Activated CD4-positive, alpha-beta memory T cell treated with anti-CD3 and anti-CD28 coated beads for 36 hours (primary cell): ENCODE measurements at regions not wholly inside any gene's neighbourhood (a gene's known extent, or its start where the extent isn't known, plus 50 kb on each side); places are given as distances from the start of the nearest gene placed in this dataset.

Experiments used
- CTCF ChIA-PET: fragments of 350-600 bp; sonication (Branson Sonifier 250); formaldehyde crosslinking; loops from one replicate; lab custom pipeline; 2021; ENCODE audit warnings: antibody characterized with exemption, inconsistent platforms; lab: Charles Lee
- POLR2A ChIA-PET: fragments of 350-600 bp; sonication (Branson Sonifier 250); formaldehyde crosslinking; loops from one replicate; lab custom pipeline; 2021; ENCODE audit warnings: antibody characterized with exemption; lab: Charles Lee
- DNase-seq: peaks from one replicate; pipeline ENCODE4 v3.0.0-alpha.2; 2020
- H3K27ac Mint-ChIP-seq: one replicate; pipeline ENCODE4 v1.8.0; 2021; ENCODE audit warnings: mixed read lengths
- H3K27me3 Mint-ChIP-seq: one replicate; pipeline ENCODE4 v1.8.0; 2021; ENCODE audit warnings: mixed read lengths
- H3K36me3 Mint-ChIP-seq: one replicate; pipeline ENCODE4 v1.8.0; 2021; ENCODE audit warnings: mixed read lengths
- H3K4me1 Mint-ChIP-seq: one replicate; pipeline ENCODE4 v1.8.0; 2021; ENCODE audit warnings: low read depth, mixed read lengths
- H3K4me3 Mint-ChIP-seq: one replicate; pipeline ENCODE4 v1.8.0; 2021; ENCODE audit warnings: mild to moderate bottlenecking, mixed read lengths
- H3K9me3 Mint-ChIP-seq: one replicate; pipeline ENCODE4 v1.8.0; 2021; ENCODE audit warnings: mixed read lengths
- intact Hi-C: fragments of 100-400 bp; cut with micrococcal nuclease; formaldehyde crosslinking; loops from one replicate; pipeline ENCODE4 v1.15.1; 2023

DNA sequence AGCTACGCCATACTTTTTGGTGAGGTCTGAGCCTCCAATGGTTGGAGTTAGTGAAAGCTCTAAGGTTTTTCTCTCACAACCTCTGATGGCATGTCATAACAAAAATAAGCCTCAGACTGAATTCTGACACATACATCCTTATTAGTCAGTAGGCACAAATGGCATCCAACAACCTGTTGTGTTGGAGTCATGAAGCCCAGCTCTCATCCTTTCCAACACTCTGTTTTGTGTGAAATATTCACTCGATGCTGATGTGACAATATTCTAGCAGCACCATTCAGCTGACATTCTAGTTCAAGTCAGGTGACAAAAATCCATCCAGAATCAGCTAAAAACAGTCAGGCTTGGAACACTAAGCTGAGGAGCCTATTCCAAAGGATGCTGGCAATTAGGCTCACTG is 603.2 kb upstream of the ID2 start:
- Mint-ChIP-seq H3K36me3 (peaks cover 17% of the 10 kb centered on the region), H3K27ac (no peak overlapping the region), H3K27me3 (no peaks in the 10 kb centered on the region), H3K4me1 (peaks cover 11% of the 10 kb centered on the region), H3K9me3 (peaks cover 21% of the 10 kb centered on the region), H3K4me3 (no peak overlapping the region)
- CTCF ChIA-PET, result no interaction called here
- intact Hi-C loops, result no loop called here
- DNase-seq, result no peak
- POLR2A ChIA-PET, result no interaction called here

DNA sequence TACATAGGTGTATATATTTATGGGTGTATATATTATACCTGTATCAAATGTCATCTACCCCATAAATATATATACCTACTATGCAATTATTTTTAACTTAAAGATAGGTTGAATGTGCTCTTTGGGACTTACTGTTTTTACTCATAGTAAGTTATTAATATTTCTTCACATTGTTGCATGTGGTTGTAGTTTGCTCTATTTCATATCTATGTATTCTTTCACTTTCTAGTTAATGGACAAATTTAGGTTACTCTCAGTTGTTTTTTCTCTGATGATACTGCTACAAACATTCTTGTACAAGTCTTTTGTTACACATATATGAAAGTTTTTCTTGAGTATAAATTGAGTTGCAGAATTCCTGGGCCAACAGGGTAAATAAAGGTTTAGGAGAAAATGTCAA is 601.8 kb upstream of the ID2 start:
- Mint-ChIP-seq H3K4me3 (no peak overlapping the region), H3K27ac (no peak overlapping the region), H3K4me1 (peaks cover 11% of the 10 kb centered on the region), H3K27me3 (no peaks in the 10 kb centered on the region), H3K9me3 (peaks cover 21% of the 10 kb centered on the region), H3K36me3 (peaks cover 17% of the 10 kb centered on the region)
- DNase-seq, result no peak
- ChIA-PET CTCF (no interaction called here), POLR2A (no interaction called here)
- intact Hi-C loops, result no loop called here

DNA sequence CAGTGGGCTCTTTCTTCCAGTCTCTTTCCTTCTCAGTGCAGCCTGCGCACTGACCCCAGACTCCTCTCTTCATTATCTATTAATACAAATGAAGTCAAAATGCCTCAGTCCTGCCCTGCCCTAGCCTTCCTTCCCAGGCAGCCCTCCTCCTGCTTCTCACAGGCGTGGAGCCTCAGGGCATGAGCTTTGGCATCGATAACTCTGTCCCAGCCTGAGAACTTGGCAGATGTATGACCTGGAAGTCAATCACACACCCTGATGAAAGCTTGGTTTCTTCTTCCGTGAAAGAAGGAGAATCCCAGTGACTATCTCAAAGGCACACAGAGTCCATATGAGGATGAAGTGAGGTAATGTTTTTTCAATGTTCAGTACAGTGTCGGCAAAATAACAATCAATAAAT is 600.7 kb upstream of the ID2 start:
- H3K27me3 Mint-ChIP-seq, result no peaks in the 10 kb centered on the region
- H3K9me3 Mint-ChIP-seq, result peaks cover 21% of the 10 kb centered on the region
- H3K4me1 Mint-ChIP-seq, result peaks cover 11% of the 10 kb centered on the region
- intact Hi-C loops, result no loop called here
- H3K36me3 Mint-ChIP-seq, result peaks cover 17% of the 10 kb centered on the region
- no peak overlapping the region for H3K4me3 Mint-ChIP-seq
- CTCF ChIA-PET, result interaction anchor here (0.7 kb wide), 1 partner anchor 389 kb away, joined by 3 read pairs; no protein-coding TSS in a partner anchor
- POLR2A ChIA-PET, result no interaction called here
- no peak for DNase-seq
- no peak overlapping the region for H3K27ac Mint-ChIP-seq

DNA sequence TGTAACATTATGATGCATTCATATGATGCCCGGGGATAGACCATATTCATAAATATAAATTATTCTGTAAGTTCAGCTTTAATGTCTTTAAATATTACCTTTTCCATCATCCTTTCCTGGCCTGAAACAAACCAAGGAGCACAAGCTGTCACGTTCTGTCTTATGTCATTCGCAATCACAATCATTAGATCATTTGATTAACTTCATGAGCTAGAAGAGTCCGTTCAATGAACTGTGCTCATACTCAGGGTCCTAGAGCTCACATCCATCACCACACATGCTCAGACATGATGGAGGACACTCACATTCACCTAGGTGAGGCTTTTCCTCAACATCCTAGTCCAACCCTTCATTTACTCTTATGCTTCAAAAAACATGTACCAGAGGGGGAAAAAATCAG is 599.0 kb upstream of the ID2 start:
- H3K4me1 Mint-ChIP-seq, result no peaks in the 10 kb centered on the region
- intact Hi-C loops, result no loop called here
- ChIA-PET CTCF (no interaction called here), POLR2A (no interaction called here)
- DNase-seq, result no peak
- H3K27me3 Mint-ChIP-seq, result no peaks in the 10 kb centered on the region
- H3K36me3 Mint-ChIP-seq, result peaks cover 6% of the 10 kb centered on the region
- H3K4me3 Mint-ChIP-seq, result no peak overlapping the region
- H3K27ac Mint-ChIP-seq, result no peak overlapping the region
- peaks cover 8% of the 10 kb centered on the region for H3K9me3 Mint-ChIP-seq

DNA sequence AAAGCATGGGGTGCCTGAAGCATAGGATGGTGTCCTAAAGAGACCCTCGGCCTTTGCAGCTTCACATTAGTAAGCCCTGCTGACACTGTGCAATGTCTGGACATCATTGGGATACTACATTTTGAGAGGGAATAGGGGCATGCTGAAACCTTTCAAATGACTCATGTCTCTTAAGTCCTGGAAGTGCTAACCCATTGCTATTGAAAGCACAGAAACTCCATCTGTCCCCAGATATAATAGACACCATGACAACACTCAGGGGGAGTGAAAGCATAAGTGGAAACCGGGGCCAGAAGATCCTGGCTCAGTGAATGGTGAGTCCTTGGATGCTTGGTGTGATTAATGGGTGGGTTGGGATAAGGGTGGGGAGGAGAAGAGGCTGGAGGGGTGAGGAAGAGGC is 595.5 kb upstream of the ID2 start:
- Mint-ChIP-seq H3K9me3 (no peaks in the 10 kb centered on the region), H3K27me3 (no peaks in the 10 kb centered on the region), H3K36me3 (no peaks in the 10 kb centered on the region), H3K27ac (no peak overlapping the region), H3K4me3 (no peak overlapping the region), H3K4me1 (no peaks in the 10 kb centered on the region)
- DNase-seq, result no peak
- intact Hi-C loops, result no loop called here
- CTCF ChIA-PET, result no interaction called here
- POLR2A ChIA-PET, result no interaction called here

DNA sequence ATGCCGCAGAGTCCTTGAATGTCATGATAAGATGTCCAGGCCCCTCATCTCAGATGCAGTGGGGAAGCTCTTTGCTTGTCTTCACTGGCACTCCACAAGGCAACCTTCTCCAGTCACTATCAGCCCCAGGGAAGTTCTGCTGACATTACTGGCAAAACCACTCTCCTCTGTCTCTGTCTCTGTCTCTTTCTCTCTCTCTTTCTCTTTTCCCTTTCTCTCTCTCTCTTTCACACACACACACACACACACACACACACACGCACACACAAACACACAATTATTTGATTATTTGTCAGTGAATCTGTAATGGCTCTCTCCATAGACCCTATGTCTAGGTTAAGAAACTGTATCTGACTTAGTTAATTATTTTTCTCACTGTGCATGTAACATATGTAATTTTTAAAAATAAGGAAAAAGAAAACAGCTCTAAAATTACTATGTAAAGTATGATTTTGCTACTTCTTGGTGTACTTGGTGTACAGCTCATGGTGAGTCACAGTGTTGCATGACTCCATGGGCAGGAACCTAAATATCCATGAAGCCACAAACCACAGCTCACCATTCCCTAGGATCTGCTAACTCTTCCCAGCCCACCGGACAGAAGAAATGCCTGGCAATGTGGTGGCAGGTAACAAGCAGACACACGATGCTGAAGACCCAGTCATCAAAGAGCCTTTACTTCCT is 594.9 kb upstream of the ID2 start:
- Mint-ChIP-seq H3K27ac (no peak overlapping the region), H3K4me3 (no peak overlapping the region)
- CTCF ChIA-PET, result interaction anchor here (1.1 kb wide), 1 partner anchor 16 kb away, joined by 3 read pairs; no protein-coding TSS in a partner anchor

DNA sequence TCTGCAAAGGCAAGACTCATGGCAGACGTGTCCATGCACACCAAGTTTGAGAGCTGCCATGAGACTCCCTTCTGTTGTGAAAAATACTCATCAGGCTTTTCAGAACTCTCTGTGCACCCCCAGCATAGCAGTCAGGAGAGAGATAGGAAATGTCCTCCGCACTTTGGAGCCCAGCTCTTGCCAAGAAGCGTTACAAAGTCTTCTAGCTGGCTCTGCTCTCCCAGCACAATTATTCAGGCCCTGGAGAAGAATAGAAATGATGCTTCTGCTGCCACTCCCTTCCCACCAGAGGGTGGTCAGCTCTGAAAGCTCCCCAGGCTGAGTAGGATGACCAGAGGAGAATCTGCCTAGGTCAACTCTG is 594.4 kb upstream of the ID2 start:
- Mint-ChIP-seq H3K27ac (no peak overlapping the region), H3K9me3 (no peaks in the 10 kb centered on the region), H3K27me3 (no peaks in the 10 kb centered on the region), H3K4me3 (no peak overlapping the region), H3K4me1 (no peaks in the 10 kb centered on the region), H3K36me3 (no peaks in the 10 kb centered on the region)
- intact Hi-C loops, result no loop called here
- CTCF ChIA-PET, result interaction anchor here (1.1 kb wide), 1 partner anchor 16 kb away, joined by 3 read pairs; no protein-coding TSS in a partner anchor
- DNase-seq, result no peak
- POLR2A ChIA-PET, result no interaction called here

More for the DNA sequence above, 594.9 kb upstream of the ID2 start:
- no peak for DNase-seq
- H3K4me1 Mint-ChIP-seq, result no peaks in the 10 kb centered on the region
- no peaks in the 10 kb centered on the region for H3K36me3 Mint-ChIP-seq
- no peaks in the 10 kb centered on the region for H3K9me3 Mint-ChIP-seq
- POLR2A ChIA-PET, result no interaction called here
- H3K27me3 Mint-ChIP-seq, result no peaks in the 10 kb centered on the region
- intact Hi-C loops, result no loop called here

DNA sequence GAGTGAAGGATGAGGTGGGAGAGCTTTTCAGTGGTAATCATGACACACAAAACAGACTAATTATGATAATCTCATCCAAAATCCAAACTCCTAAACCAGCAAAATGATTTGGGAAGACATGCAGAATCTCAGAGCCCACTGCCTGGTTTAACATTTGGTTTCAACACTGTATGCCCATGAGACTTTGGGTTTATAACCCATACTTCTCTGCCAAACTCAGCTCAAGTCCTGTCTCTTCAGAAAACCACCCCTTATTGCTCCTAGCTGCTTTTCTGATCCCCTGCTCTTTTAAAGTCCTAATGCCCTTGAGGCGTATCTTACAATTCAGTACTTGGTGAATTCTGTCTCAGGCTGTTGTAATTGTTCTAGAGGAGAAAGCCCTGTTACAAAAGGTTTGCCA is 593.0 kb upstream of the ID2 start:
- no peak for DNase-seq
- ChIA-PET POLR2A (interaction anchor here (0.6 kb wide), 1 partner anchor 331 kb away, joined by 3 read pairs; no protein-coding TSS in a partner anchor), CTCF (no interaction called here)
- Mint-ChIP-seq H3K4me3 (no peak overlapping the region), H3K27ac (no peak overlapping the region), H3K36me3 (no peaks in the 10 kb centered on the region), H3K27me3 (no peaks in the 10 kb centered on the region), H3K9me3 (no peaks in the 10 kb centered on the region), H3K4me1 (no peaks in the 10 kb centered on the region)
- intact Hi-C loops, result no loop called here

DNA sequence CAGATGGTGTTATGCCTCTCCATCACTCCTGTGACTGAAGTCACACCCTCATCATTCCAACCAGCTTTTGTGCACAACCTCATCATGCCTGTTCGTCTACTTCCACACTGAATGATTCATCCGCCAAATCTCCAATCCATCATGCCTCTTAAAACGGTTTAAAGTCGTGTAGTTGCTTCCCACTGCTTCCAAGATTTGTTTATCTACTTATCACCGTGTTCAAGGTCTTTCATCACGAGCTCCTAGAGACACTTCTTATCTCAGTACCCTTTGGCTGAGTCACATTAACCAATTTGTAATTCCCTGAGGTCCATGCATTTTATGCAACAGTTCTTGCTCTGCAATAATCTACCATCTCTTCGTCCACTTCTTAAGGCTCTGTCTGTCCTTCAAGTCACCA is 592.3 kb upstream of the ID2 start:
- ChIA-PET CTCF (interaction anchor here (1.2 kb wide), 1 partner anchor 9 kb away, joined by 3 read pairs; no protein-coding TSS in a partner anchor), POLR2A (no interaction called here)
- H3K36me3 Mint-ChIP-seq, result no peaks in the 10 kb centered on the region
- intact Hi-C loops, result no loop called here
- DNase-seq, result no peak
- H3K4me1 Mint-ChIP-seq, result no peaks in the 10 kb centered on the region
- H3K27me3 Mint-ChIP-seq, result no peaks in the 10 kb centered on the region
- H3K27ac Mint-ChIP-seq, result no peak overlapping the region
- no peaks in the 10 kb centered on the region for H3K9me3 Mint-ChIP-seq
- H3K4me3 Mint-ChIP-seq, result no peak overlapping the region

DNA sequence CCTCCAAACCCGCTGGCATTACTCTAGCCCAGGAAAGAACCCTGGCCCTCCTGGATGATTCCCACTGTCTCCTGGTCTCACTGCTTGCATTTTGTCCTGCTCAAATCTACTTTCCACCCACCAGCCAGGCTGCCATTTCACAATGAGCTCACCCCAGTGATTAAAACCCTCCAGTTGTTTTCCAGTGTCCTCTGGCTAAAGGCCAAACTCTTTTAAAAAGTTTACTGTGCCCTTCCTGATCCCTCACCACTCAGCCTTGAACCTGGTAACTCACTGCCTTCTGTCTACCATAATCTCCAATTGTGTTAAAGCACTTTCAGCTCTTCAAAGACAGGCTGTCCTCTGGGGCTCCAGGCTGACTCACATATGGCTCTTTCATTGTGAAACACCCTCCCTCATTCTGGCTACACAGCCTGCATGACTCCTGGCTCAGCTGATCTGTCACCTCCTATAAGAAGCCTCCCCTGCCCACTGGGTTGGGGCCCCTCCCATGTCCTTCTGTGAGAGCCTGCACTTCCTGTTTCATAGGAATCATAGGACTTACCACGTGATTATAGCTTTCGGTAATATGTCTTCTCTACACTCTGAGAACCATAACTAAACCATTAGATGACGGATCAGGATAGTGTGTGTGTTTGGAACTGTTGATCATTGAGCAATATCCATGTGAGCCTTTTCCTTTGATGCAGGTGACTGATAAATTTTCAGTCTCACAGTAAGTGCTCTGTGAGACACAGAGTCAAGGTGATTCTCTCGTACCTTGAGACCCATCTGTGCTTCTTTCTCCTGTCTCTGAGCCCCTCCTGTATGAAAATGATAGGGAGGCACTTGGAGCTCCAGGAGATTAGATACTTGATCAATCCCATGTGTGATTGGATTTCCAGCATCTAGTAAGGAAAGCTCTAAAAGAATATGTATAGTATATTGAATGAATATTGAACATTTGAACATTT is 590.8 kb upstream of the ID2 start:
- Mint-ChIP-seq H3K27me3 (no peaks in the 10 kb centered on the region), H3K36me3 (no peaks in the 10 kb centered on the region), H3K4me1 (no peaks in the 10 kb centered on the region), H3K9me3 (no peaks in the 10 kb centered on the region), H3K27ac (no peak overlapping the region), H3K4me3 (no peak overlapping the region)
- ChIA-PET POLR2A (interaction anchor here (0.7 to 0.8 kb wide), 2 partner anchors 159 to 698 kb away, joined by 3 to 4 read pairs; no protein-coding TSS in a partner anchor), CTCF (interaction anchor here (0.6 to 1.3 kb wide), 5 partner anchors 8 to 664 kb away, joined by 3 to 4 read pairs (median 3); no protein-coding TSS in a partner anchor)
- intact Hi-C loops, result loop anchor here (1.0 to 2.0 kb wide), 4 partner anchors 40 to 590 kb away; no protein-coding TSS in a partner anchor
- peak; percentile 90 for DNase-seq

DNA sequence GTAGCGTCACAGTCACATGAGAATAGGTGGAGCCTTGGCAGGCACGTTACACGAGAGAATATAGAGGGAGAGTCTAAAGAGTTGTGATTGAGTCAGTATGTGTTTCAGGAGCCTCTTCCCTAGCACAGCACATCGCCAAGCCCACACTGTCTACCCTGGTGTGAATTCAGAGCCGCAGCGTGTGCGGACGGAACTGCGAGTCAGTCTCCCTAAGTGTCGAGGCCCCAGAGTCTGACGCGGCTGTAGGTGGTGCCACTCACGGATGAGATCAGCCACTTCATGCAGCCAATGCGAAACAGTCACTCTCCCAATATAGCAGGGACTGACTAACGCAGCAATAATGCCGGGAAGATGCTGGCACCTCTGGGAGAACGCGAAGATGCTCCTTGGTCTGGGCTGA is 587.3 kb upstream of the ID2 start:
- Mint-ChIP-seq H3K36me3 (no peaks in the 10 kb centered on the region), H3K4me1 (no peaks in the 10 kb centered on the region), H3K9me3 (no peaks in the 10 kb centered on the region), H3K27ac (no peak overlapping the region), H3K27me3 (no peaks in the 10 kb centered on the region), H3K4me3 (no peak overlapping the region)
- no peak for DNase-seq
- ChIA-PET CTCF (no interaction called here), POLR2A (no interaction called here)
- intact Hi-C loops, result no loop called here

DNA sequence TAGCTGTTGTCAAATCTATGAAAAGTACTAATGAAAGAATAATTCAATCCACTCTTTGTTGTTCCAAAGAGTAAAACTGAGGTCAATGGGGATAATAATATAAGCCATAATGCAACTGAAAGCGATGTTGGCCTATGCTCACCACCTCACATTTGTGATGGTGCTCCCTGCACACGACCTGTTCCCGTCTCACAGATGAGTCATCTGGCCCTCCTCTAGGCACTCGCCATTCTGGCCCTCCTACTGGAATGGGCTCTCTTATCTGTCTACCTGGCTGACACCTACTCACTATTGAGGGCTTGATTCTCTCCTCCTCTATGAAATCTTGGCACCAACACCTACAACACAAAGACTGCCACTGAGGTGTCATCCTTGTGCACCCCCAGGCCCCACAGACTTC is 585.9 kb upstream of the ID2 start:
- DNase-seq, result no peak
- Mint-ChIP-seq H3K27ac (no peak overlapping the region), H3K27me3 (no peaks in the 10 kb centered on the region), H3K9me3 (no peaks in the 10 kb centered on the region), H3K4me1 (no peaks in the 10 kb centered on the region), H3K4me3 (no peak overlapping the region), H3K36me3 (no peaks in the 10 kb centered on the region)
- POLR2A ChIA-PET, result no interaction called here
- intact Hi-C loops, result no loop called here
- CTCF ChIA-PET, result no interaction called here
